ENCODE measurements at regions not wholly inside any gene's neighbourhood (a gene's known extent, or its start where the extent isn't known, plus 50 kb on each side); places are given as distances from the start of the nearest gene placed in this dataset.

DNA sequence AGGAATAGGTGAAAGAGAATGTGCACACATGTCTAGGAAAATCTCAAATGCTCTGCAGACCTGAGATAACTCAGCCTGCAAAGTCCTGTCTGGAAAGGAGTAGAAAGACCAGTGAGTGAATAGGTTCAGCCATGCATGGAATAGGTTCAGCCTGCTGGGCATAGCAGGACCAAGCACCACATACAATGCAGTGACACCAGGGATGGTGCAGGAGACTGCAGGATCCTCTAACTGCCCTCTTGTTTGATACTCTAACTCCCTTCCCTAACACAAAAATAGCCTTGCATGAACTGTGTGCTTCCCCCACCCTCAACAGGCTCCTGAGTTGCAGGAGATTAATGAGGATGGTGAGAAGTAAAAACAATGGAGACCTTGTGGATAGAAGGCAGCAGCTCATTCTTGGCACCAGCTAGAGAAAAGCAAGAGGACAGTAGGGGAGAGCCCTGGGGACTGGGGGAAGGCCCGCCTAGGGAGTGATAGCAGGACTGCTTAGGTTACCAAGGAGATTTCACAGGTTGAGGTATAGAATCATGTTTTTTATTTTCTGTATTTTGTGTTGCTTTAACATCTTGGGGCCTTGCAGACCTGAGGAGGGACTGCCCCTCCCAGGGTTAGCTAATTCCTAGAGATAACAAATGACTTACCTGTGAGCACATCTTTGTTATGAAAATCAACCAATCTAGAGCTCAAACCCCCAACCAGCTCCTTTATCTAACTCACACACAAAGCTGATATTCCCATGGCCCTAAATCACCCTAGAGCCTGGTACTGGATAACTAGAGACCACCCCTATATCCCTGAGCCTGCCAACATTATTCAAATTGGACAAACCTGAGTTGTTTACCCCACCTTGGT, 187.8 kb downstream of the PLPP4 start:
- TF ChIP-seq GATA3 (IDR thresholded peaks at IDR 0.05; ENCODE audit: low read depth, low read length): no peak
- no peak for TF ChIP-seq GATA2 (IDR thresholded peaks at IDR 0.05; ENCODE audit: low read depth, low read length)

Measured in SH-SY5Y (cell line).